ENCODE measurements at regions not wholly inside any gene's neighbourhood (a gene's known extent, or its start where the extent isn't known, plus 50 kb on each side); places are given as distances from the start of the nearest gene placed in this dataset.

- no peaks in the 10 kb centered on the region for H3K27me3 ChIP-seq
- H3K36me3 ChIP-seq = no peaks in the 10 kb centered on the region
- H3K4me3 ChIP-seq = no peak overlapping the region
- TF ChIP-seq EP300 (IDR thresholded peaks at IDR 0.05) (no peak), POLR2A (IDR thresholded peaks at IDR 0.05) (no peak), CTCF (IDR thresholded peaks at IDR 0.05) (no peak)
- H3K4me1 ChIP-seq = peaks cover 0 to 19% (median 5%) of the 10 kb centered on the region in 4 donors
- DNase-seq (ENCODE audit: low spot score in 2 of 2) = no peak
- no peaks in the 10 kb centered on the region for H3K9me3 ChIP-seq
- H3K27ac ChIP-seq = no peak overlapping the region
Measured at GRCh38 chr5:111857623-111858022, 100.6 kb upstream of the NREP start.

GRCh38 chr5:111856876-111857466 lies 100.0 kb upstream of the NREP start:
- H3K4me1 ChIP-seq = peaks cover 0 to 19% (median 5%) of the 10 kb centered on the region in 4 donors
- no peak for TF ChIP-seq POLR2A (IDR thresholded peaks at IDR 0.05)
- TF ChIP-seq EP300 (IDR thresholded peaks at IDR 0.05) = no peak
- TF ChIP-seq CTCF (IDR thresholded peaks at IDR 0.05) = no peak
- 87 to 94% methylated on average over 5 of the region's 5 CpGs for WGBS, 2 donors

GRCh38 chr5:111855356-111855755 lies 98.4 kb upstream of the NREP start:
- DNase-seq (ENCODE audit: low spot score in 2 of 2) = no peak
- Histone ChIP-seq H3K27me3 (no peaks in the 10 kb centered on the region), H3K4me1 (peaks cover 0 to 18% (median 5%) of the 10 kb centered on the region in 4 donors), H3K27ac (no peak overlapping the region), H3K4me3 (no peak overlapping the region), H3K9me3 (no peaks in the 10 kb centered on the region), H3K36me3 (no peaks in the 10 kb centered on the region)
- TF ChIP-seq POLR2A (IDR thresholded peaks at IDR 0.05) = no peak
- no peak for TF ChIP-seq EP300 (IDR thresholded peaks at IDR 0.05)
- no peak for TF ChIP-seq CTCF (IDR thresholded peaks at IDR 0.05)
- whole genome bisulfite sequencing, 2 donors = 80 to 97% methylated on average over 1 of the region's 1 CpG

More at GRCh38 chr5:111856876-111857466, 100.0 kb upstream of the NREP start:
- no peak overlapping the region for H3K27ac ChIP-seq
- no peak for DNase-seq (ENCODE audit: low spot score in 2 of 2)
- H3K27me3 ChIP-seq = no peaks in the 10 kb centered on the region
- no peaks in the 10 kb centered on the region for H3K36me3 ChIP-seq
- no peak overlapping the region for H3K4me3 ChIP-seq
- H3K9me3 ChIP-seq = no peaks in the 10 kb centered on the region

- H3K27ac ChIP-seq = no peak overlapping the region
- no peak for DNase-seq (ENCODE audit: low spot score in 2 of 2)
- no peak overlapping the region for H3K4me3 ChIP-seq
- H3K27me3 ChIP-seq = no peaks in the 10 kb centered on the region
- peaks cover 0 to 6% (median 0%) of the 10 kb centered on the region in 4 donors for H3K4me1 ChIP-seq
- no peaks in the 10 kb centered on the region for H3K9me3 ChIP-seq
- no peaks in the 10 kb centered on the region for H3K36me3 ChIP-seq
- WGBS, 2 donors = 36 to 59% methylated on average over 2 of the region's 2 CpGs
- TF ChIP-seq POLR2A (IDR thresholded peaks at IDR 0.05) (no peak), CTCF (IDR thresholded peaks at IDR 0.05) (no peak), EP300 (IDR thresholded peaks at IDR 0.05) (no peak)
Measured at GRCh38 chr5:111854186-111854585, 97.2 kb upstream of the NREP start.

GRCh38 chr5:111853748-111854147 lies 96.8 kb upstream of the NREP start:
- Histone ChIP-seq H3K27me3 (no peaks in the 10 kb centered on the region), H3K9me3 (no peaks in the 10 kb centered on the region), H3K4me3 (no peak overlapping the region), H3K36me3 (no peaks in the 10 kb centered on the region), H3K4me1 (peaks cover 0 to 2% (median 0%) of the 10 kb centered on the region in 4 donors), H3K27ac (no peak overlapping the region)
- no peak for DNase-seq (ENCODE audit: low spot score in 2 of 2)
- TF ChIP-seq EP300 (IDR thresholded peaks at IDR 0.05) = no peak
- no peak for TF ChIP-seq CTCF (IDR thresholded peaks at IDR 0.05)
- TF ChIP-seq POLR2A (IDR thresholded peaks at IDR 0.05) = no peak
- WGBS, 2 donors = 48 to 55% methylated on average over 3 of the region's 3 CpGs
